Stimulated activated naive CD4-positive, alpha-beta T cell (primary cell): ENCODE measurements at regions not wholly inside any gene's neighbourhood (a gene's known extent, or its start where the extent isn't known, plus 50 kb on each side); places are given as distances from the start of the nearest gene placed in this dataset.
"Not testable (repeated sequence)": the region's sequence is repeated elsewhere in the genome, so short reads cannot be mapped to it uniquely, and the experiment has no call there.

Experiments used
- DNase-seq, 6 experiments: peaks; one replicate each; lab custom pipeline; 2025; lab: John Stamatoyannopoulos, UW

- DNase-seq, result no peak
Measured at GRCh38 chr3:83251490-83251889, 1490.0 kb upstream of the GBE1 start.

GRCh38 chr3:83250613-83251012, 1489.2 kb upstream of the GBE1 start:
- DNase-seq, result no peak

DNA sequence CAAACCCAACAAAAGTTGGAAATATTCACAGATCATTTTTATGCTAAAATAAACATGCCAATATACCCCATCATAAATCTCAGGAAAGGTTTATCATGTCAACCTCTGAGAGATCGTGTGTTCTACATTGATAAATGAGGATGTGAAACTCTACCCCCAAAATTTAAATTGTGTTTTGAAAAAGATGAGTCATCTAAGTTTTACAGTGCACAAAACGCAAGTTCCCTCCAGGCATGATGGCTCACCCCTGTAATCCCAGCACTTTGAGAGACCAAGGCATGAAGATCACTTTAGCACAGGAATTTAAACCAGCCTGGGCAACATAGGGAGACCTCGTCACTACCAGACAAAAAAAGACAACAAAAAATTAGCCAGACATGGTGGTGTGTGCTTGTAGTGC, 1487.0 kb upstream of the GBE1 start:
- DNase-seq, result no peak

DNA sequence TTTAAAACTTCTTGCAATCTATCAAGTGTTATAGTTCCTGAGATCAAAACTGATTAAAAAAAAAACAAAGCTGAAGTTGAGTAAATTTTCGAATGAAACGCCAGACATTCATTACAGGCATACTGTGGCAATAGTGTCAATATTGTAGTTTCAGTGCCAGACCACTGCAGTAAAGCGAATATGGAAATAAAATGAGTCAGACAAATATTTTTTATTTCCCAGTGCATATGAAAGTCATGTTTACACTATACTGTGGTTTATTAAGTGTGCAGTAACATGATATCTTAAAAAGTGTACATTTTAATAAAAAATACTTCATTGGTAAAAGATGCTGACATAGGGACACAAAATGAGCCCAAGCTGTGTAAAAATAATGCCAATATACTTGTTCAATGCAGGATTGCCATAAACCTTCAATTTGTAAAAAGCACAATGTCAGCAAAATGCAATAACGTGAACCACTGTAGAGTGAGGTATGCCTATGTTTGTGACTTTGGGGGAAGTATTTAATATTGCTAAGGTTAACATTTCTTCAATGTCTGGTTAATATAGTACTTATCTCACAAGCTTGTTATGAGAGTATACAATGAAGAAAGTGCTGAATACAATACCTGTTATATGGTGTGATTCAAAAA, 1473.9 kb upstream of the GBE1 start:
- DNase-seq, result no peak

DNA sequence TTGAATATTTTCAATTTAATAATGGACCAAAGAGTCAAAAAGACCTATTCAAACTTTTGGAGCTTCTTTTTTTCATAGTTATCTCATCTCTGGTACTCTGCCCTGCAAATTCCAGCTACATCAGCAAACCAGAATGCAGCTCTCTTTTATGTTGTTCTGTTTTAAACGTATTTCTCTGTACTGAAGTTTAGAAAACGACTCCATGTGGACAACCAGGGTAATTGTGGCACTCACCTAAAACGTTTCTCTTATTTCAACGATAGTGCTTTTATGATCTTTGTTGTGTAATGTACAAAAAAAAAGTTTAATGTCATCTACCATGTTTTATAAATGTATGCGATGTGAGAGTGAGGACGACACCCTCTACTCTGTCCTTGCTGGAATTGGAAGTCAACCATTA, 1472.3 kb upstream of the GBE1 start:
- DNase-seq, result no peak

DNA sequence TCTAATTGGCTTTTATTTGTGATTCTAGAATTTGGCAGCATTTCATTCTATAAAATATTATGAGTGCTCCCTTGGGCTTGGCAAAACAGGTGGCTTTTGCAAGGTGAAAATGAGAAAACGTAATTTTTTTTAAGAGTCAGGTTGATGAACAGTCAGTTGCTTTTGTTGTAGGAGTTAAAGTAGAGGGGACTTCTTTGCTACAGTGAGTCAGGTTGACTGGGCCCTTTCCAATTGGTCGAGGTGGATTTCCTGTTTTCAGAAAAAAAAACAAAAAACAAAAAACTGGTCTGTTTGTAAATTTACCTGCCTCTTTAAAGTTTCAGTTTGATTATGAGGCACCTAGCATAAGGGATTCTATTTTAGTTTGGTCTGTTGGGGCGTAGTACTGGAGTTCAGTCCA, 1469.4 kb upstream of the GBE1 start:
- no peak for DNase-seq

GRCh38 chr3:83230376-83230775, 1468.9 kb upstream of the GBE1 start:
- DNase-seq, result no peak

DNA sequence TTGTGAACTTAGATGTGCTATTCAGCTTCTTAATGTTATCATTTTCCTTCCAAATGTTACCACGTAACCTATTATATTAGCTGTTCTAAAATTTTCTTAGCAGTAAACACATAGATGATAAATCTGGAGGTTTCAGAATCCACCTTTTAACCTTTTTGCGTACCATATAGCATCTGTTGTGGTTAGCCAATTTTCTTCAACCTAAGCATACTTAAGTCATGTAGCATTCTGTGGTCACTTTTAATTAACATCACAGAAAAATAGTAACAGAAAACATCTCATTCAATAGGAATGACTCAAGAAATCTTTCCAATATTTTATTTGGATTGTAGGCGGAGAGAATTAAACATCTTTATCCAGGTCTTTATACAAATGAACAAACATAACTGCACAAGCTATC, 1465.3 kb upstream of the GBE1 start:
- no peak for DNase-seq

GRCh38 chr3:83224101-83224868, 1462.8 kb upstream of the GBE1 start:
- DNase-seq, result no peak

DNA sequence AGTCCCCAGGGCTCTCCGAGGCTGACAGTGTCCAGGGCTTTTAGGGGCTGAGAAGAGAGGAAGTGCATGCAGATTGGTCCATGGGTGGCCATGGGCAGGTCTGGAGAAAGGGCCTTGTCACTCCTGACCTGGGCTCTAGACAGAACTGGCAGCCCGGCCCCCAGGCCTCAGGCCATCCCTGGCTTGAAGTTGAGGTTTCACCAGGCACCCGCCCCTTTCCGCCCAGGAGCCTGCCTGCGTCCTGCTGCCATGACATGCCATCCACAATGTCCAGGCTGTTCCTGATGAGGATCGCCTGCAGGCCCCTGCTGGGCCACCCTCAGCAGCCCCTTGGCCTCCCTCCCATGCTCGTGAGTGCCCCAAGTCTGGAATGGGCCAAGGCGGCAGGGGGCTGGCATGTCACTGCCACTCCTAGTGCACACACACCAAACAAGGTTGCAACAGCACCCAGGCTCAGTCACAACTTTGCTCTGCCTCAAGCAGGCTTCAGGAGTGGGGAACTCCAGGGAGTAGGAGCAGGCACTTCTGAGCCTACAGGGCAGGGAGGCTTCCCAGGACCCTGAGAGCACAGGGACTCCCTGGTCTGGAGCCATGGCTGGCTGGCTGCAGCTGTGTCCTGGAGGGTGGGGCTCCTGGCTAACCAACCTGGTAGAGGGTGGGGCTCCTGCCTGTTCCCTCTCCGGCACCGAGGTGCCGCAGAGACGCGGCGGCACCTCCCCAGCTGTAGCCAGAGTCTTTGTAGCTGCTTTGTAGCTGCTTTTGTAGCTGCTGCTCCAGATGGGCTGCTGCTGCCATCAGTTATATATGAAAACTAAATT, 1457.1 kb upstream of the GBE1 start:
- no peak for DNase-seq

- not testable (repeated sequence) for DNase-seq
Measured at GRCh38 chr3:83217595-83218118, 1456.2 kb upstream of the GBE1 start.

DNA sequence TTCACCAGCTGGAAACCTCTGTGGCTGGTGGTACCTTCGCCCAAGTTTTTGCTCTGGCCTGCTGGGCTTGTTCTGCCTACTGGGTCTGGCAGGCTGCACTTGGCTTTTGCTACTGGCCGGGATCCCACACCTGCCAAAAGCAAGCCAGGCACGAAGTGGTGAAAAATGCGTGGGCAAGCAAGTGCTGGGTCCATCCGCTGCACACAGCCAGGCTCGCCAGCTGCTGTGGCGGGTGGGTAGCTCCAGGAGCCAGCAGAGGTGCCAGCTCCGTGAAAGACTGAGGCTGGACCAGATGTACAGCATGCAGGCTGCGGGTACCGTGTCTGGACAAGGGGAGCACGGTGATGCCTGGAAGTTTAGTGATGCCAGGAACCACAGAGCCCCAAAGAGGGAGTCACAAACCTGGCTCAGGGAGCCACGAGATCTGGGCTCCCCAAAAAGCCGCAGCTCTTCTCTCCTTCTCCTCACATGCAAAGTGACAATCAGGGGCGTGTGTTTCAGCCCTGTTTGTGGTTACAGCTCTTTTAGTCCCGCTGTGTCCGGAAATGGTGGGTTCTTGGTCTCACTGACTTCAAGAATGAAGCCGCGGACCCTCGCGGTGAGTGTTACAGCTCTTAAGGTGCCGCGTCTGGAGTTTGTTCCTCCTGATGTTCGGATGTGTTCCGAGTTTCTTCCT, 1455.6 kb upstream of the GBE1 start:
- DNase-seq, result no peak

DNA sequence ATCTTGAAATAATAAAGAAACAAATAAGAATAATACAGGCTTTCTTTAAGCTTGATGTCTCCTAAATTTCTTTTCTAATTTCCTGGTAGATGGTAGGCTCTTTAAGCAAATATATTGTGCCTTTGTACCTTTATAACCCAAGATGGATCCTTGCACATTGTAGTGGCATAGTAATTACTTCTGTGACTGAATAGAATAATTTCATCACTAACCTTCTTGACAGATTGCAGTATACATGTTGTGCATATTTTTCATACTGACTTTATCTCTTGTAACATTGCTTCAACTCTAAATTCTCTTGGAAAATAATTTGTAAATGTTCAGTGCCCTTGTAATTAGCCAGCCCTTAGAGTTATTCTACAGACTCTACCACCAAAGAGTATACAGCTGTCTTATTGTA, 1433.8 kb upstream of the GBE1 start:
- no peak for DNase-seq

DNA sequence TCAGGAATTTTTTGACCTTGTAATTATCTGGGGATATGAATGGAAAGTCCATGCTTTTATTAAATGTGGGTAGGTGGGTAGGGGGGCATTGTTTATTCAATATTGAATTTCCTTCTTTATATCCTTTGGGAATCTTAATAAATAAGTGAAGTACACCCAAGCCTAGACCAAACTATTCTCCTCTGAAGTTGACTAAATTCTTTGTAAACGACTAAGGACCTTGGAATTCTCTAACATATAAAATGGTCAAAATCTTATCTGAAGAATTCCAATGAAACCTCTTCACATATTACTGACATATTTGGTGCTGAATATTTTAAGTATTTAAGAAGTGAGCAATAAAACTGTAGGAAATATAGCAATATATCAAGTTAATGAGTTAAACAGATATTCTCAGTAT, 1432.1 kb upstream of the GBE1 start:
- no peak for DNase-seq

- no peak for DNase-seq
Measured at GRCh38 chr3:83189634-83190033, 1428.2 kb upstream of the GBE1 start.

GRCh38 chr3:83169473-83169872, 1408.0 kb upstream of the GBE1 start:
- no peak for DNase-seq

DNA sequence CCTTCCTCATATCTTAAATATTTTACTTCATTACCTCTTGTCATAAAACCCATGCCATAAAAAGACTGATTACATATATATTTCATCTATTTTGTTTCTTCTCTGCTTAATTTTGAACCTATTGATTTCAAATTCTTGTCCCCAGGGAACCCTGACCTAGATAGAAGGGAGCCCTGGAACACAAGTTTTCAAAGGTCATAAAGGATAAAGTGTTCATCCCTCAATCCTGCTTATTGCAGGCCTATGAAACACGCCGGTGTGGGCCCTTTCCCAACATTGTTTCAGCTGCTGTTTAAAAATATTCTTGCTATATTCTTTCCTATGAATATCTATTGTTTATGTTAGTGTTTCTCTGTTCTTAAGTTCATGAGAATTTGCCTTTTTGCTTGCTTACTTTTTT, 1389.5 kb upstream of the GBE1 start:
- no peak for DNase-seq

GRCh38 chr3:83140983-83141382, 1379.5 kb upstream of the GBE1 start:
- no peak for DNase-seq

DNA sequence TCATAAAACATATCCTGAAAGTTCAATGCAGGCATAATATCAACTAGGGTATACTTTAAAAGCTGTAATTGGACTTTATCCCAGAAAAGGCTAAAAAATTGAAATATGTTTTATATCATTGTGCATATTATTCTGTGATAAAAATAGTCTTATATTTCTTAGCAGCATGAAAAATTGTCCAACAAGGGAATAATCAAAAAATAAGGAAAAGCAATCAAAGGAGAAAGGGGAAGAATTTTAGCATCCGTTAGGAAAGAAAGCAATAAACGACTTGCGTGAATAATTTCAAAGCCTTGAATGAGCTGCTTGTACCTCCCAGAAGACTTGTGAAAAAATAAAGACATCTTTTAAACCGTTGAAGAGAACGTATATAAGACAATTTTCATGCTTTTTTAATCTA, 1369.8 kb upstream of the GBE1 start:
- no peak for DNase-seq

DNA sequence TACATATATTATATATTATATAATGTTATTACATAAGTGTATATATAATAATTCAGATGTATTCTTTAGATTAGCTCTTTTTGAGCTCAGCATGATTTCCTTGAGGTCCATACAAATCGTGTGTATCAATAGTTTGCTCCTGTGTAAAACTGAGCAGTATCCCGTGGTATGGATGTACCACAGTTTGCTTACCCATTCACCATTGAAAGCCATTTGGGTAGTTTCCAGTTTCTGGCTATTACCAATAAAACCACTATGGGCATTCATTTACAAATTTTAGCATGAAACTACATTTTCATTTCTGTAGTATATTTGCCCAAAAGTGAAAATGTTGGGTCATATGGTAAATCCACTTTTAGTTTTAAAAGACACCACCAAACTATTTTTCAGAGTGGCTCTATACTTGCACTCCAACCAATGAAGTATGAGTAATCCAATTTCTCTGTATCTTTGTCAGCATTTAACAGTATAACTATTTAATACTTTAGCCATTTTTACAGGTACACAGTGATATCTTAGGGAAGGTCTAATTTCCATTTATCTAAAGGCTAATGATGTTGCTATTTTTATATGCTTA, 1361.4 kb upstream of the GBE1 start:
- no peak for DNase-seq

- no peak for DNase-seq
Measured at GRCh38 chr3:83093222-83093572, 1331.8 kb upstream of the GBE1 start.
